GM18861 (cell line): ENCODE measurements at regions not wholly inside any gene's neighbourhood (a gene's known extent, or its start where the extent isn't known, plus 50 kb on each side); places are given as distances from the start of the nearest gene placed in this dataset.

ENCODE experiments used
- ATAC-seq: cut with Tn5 transposase; IDR thresholded peaks from one replicate; pipeline ENCODE4 v1.9.1; 2021; ENCODE audit not compliant: unreplicated experiment

DNA sequence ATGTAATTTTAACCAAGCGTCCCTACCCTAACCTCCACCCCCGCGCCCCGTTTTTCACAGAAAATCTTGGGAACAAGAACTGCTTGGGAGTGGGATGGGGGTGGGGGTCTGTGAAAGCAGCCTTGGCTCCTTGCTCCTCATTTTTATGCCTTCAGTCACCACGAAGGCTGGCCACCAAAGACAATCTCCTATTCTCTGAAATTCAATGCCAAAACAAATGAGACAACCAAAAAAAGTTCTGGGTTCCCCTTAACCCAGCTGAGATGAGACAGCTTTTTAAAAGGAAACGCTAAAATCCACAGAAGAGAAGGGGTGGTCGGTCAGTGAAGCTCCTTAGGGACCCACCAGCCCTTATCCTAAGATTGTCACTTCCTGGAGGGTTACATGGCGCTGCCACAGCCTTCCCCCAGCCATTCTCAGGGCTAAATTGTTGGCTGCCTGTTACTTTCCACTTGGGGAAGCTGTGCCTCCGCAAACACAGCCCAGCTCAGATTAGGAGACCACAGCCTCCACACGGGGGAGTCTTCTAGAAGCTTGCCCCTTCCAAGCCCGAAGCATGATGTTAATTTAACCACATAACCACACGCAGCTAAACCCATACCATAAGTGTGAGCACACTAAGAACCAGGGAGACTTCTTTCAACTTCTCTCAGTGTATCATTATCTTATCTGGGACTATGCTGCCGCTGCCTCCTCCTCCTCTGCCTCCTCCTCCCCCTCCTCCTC lies 136.3 kb downstream of the FOXD1 start:
- ATAC-seq: no peak

DNA sequence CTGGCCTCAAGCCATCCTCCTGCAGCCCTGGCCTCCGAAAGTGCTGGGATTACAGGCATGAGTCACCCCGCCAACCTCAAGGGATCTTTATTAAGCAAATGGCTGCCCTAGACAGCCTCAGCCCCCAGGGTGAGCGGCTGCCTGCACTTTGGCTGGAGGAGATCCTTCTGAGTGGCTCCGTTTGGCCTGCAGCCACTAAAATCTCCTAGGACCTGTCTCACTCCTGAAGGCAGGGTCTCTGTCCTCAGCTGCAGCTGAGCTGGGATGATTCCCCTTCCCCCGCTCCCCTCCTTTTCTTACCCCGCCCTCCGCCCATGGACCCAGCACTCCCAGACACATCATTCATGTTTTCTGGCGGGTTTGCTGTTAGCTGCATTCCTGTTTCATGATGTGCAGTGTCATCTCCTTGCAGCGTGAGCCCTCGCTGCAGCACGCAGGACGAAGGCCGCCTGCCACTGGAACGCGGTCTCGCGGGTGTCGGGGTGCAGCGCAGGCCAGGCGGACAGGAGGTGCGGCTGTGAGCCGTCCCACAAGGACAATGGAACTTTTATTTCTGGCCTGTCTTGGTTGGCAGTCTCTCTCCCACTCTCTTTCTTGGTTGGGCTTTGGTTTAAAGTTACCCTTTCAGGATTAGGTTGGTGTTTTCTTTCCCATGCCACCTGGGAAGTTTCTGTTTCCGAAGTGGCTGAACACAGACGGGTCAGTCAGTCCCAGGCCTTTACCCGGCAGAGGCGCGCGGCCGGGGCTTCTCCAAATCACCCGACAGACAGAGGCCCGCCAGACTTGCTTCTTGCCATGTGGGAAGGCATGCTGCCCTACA lies 137.1 kb downstream of the FOXD1 start:
- no peak for ATAC-seq

DNA sequence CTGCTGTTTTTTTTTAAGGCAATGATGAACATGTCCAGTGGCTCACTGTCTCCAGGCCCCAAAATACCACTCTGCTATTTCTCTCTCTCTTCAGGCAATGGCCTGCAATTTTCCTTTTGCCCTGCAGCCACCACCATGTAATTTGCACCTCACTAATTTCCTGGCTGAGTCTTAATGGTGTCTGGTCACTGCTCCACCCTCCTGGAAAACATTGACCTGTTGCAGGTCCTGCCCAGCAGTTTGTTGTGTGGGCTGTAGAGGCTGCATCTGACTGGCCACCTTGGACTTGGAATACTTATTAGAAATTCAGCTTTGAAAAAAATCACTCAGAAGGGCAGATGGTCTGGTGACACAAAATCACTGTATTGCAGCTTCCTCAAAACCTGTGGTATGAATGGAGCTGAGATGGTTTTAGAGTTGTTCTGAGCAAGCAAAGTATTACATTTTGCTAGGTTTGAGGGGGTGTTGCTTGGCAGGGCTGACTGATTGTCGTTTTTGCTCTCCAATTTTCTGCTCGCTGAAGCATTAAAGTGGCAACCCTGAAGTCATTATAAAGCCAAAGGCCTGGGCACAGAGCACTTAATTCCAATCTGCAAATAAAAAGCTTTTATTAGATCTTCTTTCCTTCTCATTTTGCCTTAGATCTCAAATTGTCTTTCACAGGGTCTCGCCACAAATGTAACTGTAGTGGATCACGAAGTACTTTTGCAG lies 134.8 kb downstream of the TMEM174 start:
- no peak for ATAC-seq

DNA sequence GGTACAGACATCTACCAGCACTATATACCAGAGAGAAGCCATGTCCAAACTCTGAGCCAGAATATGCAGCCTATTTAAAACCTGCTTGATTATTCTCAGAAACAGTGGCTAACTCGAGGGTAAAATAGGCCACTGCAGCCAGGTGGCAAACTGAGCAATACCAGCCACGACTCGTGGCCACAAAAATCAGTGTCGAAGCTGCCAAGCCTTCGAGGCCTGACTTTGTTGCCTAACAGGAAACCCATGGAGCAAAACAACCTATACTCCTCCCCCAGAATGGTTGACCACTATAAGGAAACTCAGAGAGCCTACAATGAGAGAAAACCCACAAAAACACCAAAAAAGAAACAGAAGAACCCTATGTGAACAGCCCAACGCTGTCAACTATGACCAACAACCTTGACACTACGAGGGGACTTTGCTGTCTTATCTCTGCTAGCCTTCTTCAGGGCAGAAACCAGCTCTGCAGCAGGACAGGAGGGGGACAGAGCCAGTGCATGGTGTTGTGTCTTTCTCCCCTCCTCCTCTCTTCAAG lies 133.8 kb downstream of the TMEM174 start:
- ATAC-seq: no peak

DNA sequence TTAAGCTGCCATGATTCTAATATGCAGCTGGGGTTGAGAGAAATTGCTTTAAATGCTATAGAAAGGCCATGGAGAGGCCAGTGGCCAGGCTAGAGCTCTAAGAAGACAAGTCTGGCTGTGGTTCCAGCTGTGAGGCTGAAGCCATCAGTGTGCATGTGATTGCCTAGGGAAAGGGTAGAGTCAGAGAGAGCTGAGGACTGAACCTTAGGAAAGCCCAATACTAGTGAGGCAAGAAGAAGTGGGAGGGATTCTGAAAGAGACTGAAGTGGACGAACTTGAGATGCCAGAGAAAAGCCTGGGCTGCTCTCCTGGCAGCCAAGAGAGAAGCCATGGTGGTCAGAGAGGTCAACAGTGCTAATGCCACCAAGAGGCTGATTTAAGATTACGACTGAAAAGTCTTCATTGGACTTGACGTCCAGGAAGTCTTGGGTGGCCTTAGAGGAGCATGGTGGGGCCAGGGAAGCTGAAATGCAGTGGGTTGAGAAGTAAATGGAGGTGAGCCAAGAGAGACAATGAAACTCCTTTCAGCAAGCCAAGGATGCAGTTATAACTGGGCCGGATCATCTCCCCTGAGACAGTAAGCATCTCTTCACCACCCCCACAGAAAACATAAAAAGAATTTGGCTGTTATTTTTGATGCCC lies 133.2 kb downstream of the TMEM174 start:
- no peak for ATAC-seq

DNA sequence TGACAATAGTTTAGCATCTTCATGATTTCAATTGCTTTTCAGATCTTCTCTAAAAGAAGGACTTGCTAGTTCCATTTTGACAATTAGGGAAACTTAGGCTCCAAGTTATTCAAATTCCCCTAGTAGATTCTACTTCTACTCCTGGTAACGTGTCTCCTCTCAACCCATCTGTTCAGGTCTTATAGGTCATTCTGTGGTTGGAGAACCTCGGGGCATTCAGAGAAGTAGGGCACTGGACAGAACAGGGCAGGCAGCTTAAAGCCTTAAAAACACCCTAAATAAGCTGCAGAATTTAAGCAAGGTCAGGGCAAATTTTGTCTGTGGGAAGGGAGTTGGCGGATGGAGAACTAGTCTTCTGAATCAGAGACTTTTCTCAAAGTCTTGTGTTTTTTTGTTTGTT lies 132.4 kb downstream of the TMEM174 start:
- no peak for ATAC-seq

DNA sequence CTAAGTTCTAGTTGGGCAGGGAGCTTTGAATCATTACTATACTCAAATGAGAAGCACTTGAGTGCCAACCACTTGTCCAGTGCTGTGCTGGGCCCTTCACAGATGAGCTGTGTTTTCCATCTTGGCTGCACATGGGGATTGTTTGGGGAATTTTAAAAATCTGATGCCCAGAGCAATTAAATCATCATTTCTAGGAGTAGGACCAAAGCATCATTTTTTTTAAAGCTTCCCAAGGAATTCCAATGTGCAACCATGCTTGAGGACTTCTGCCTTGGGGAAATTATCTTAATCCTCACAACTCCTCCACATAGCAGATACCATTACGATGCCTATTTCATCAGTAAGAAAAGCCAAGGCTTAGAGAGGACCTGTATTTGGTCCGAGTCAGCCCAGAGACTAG lies 131.4 kb downstream of the TMEM174 start:
- no peak for ATAC-seq

DNA sequence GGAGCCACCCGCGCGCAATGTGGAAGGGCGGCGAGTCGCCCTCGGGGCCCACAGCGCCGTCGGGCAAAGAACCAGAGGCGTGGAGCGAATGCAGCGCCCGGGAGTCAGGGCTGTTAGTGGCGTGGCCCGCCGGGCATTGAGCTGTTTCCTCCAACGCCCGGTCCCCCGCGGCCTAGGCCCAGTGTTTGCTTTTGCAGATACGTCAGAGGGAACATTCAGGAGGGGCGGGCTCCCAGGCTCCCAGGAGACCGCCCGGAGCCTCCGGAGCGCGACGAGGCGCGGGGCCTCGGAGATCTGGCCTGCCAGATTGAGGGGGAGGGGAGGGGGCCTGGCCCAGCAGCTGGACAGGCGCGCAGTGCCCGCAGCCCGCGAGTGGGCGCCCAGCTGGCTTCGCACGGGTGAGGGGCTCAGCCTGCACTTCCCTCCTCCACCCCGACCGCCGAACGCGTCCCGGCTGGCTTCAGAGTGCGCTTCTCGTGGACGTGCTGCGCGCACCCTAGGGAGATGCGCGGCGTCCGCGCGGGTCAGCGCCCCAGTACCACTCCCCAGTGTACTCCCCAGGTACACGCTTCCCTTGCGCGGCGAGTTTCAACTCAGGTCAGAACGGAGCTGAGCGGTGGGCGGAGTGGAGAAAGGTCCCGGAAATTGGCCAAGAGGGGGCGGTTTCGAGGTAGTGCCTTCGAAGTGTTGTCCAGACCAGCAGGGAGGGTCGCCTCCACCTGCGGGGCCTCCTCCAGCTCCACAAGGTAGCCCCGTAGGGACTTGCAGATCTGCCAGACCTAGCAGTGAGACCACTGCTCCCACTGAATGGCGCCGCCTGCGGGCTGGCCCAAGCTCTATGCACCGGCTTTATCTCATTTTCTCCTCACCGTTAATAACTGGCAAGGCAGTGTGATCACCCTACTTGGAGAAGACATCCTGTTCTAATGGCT lies 130.4 kb downstream of the TMEM174 start:
- ATAC-seq: no peak

DNA sequence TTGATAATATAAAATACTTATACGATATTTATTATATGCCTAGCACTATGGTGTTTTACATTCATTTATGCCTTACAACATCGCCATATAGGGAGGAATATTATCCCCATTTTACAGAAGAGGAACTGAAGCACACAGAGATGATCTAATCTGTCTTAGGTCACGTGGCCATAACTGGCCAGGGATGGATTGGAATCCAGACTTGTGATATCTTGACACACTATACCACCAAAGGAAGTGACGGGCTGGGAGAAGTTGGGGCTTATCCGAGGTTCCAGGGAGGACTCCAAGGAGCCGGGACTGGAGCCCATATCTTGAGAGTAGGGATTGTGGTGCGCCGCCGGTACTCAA lies 129.8 kb downstream of the TMEM174 start:
- ATAC-seq: no peak

DNA sequence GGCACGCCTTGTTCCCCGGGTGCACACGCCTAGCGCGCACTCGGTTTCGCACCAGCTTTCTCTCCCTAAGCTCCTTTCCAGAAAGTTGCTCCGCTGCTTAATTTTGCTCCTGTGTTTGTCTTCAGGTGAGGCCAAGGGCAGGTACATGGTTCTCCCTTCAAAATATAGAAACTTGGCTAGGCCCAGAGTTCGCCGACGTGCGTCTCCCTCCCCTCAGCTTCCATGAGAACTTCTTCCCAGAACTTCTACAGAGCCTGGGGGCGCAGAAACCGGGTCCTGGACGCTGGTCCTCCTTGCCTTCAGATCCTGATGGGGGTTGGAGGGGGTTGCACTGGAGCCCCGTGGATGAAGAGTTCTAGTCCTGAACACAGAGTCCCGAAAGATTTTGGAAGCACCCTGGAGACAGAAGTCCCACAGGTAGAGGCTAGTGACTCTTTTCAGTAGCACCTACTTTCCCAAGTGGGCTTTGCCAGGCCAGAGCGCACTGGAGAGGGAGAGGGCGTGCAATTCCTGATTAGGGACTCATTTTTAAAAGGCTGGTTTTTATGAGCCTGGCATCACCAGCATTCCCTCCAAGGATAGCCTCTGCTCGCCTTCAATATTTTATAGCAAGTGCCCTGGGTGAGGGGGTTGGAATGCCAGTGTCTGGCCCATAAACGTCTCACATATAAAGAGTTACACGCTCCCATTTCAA lies 128.4 kb downstream of the TMEM174 start:
- ATAC-seq: no peak

DNA sequence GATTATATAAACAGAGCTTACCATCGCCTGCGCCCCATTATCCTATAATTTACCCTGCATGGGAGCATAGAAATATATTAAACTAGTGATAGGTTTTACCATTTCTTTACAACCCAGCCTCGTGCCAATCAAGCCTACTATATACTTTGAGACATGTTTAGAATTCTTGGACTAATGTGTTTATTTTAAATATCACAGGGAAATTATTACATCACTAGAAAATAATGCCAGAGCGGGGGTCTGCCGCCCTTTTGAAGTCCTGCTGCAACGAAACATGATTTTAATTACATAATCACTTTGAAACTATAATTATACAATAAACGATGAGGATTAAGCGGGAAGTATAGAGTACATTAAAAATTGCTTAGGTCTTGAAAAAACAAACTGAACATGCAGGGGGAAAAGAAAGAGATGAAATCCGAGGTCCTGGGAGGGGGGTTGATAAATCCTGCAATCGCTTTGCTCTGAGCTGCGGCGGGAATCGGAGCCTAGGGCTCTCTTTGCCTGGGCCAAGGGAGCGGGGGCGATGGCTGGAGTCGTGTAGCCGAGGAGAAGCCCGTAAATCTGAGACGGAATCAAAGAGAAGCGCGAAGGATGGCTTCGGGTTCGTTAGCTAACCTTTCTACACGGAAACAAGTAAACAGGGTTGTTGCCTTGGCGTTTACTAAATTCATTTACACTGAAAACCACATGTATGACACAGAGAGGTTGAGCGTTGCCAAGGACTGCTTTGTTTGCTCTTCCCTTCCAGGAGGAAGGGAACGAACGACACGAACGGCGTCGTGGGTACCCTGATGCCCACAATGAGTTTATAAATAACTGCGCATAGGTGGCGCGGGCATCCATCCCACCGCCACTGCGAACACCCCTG lies 127.6 kb downstream of the TMEM174 start:
- no peak for ATAC-seq

DNA sequence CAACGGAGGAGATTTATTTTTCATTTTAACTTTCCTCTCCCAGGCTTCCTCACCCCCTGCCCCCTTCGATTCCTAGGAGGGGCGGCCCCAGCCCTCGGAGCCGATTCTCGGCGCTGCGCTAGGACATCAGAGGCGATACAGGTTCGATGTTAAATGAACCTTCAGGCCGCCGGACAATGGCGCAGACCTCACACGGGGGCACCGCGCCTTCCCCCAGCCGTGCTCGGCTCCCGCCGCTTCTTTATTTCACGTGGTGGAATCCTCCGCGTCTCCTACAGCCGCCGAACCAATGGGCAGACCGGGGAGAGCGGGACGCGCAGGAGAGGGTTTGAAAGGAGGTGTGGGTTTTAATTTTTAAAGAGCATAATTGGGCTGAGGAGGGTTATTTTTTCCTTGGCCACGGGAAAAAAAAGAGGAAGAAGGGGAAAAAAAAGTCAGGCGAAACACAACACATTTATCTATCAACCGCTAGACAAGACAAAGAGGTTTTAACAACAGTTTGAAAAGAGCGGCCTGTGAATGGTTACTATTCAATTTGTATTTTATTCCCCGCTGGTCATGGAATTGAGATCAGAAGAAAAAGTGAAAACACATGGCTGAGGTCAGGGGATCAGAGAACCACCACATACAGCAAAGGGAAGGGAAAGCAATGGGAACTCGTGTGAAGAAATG lies 126.8 kb downstream of the TMEM174 start:
- no peak for ATAC-seq

DNA sequence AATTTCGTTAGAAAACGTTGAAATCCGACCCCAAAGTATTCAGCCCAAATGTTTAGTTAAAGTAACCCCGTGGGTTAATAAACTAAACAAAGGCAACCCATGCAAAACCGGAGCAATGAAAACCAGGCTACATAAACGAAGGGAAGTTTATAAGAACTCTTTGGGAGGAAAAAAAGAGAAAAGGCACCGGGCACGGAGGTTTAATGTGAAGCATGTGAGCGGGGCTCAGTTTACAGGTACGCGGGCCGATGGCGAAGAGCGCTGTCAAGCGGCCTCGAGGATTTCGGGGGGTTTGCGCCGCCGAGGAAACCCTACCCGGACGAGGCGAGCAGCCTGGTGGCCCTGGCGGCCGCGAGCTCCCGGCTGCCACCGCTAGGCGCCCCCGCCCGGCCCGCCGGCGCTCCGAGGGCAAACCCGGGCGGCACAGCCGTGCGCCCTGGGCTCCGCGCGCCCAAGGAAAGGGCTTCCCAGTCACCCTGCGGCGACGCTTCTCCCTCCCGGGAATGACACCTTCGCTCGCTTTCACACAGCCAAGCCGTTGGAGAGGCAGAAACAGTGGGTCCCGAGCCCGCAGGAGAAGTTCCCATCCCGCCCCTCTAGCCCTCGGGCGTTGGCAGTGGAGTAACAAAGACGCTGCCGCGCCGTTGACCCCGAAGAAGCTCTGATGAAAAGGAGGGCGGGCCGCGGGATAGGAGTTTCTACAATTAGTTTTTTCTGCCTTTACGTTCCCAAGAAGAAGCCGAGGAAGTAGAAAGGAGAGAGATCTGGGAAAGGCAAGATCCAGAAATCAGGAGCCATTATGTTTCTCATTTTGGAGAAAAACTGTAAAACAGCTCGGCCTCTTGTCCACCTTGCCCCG lies 126.0 kb downstream of the TMEM174 start:
- no peak for ATAC-seq

DNA sequence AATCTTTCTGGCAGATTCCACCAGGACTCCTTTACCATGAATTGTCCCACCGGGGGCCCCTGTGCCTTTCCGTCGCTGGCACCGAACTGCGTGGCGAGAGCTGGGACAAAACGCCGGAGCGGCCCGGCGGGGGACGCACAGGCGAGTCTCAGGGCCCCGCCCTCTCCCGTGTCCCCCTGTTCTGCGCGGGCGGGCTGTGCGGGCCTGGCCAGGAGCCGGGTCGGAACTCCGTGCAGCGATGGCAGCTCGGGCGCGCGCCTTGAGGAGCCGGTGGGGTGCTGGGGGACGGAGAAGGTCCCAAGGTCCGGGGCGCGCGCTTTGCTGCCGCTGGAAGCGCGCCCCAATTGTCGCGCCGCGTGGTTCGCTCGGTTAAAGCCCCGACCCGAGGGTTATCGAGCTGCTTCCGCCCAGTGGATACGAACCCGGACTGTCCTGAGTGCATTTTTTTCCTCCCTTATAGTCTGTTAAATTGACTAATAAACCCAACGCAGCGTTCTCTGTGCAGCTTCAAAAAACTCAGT lies 125.3 kb downstream of the TMEM174 start:
- ATAC-seq: no peak

DNA sequence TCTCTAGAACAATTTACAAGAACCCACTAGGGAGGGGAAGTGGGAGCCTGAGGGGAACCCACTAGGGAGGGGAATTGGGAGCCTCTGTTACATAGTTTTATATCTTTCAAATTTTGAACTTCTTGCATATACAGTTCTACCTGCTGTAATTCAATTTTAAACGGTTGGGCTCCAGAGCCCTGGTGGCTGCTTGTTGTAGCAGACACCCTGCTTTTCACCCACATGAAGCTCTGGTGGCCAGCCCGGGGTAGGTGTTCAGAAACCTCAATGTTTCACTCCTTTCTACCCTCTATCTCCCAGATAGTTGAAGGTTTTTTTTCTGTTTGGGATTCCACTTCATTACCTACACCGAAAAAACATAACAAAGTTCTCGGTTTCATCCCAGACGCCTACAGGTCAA lies 124.4 kb downstream of the TMEM174 start:
- no peak for ATAC-seq

DNA sequence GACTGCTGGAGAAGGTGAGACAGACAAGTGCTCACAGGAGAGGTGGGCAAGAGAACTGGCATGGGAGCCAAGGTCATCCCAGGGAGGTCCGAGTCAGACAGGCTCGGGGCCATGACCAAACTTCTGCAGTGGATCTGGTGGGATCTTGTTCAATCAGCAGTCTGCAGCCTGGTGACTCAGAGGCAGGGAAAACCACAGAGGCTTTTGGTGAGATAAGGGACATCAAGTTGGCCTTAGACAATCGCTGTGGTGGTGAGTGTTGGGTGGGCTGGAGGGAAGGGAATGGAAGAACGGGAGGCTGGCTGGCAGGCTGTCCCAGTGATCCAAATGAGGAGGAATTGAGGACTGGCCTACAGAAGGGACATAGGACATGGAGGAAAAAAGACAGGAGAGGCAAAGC lies 123.8 kb downstream of the TMEM174 start:
- ATAC-seq: no peak

DNA sequence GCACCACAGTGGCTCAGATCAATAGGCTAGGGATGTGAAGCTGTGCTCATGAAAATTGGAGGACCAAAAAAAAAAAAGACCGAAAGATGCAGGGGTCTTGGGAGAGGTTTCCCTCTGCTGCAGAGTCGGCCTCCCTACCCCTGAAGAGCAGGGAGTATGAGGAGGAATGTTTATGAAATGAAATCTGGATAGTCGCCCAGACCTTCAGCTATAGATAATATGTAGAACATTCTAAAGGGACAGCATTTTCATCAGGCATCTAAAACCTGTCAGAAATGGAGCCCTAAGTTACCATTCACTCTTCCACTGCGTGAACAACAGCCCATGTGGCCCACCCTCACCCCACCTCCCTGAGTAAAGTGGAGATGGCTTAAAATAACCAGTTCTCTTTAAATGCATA lies 122.9 kb downstream of the TMEM174 start:
- no peak for ATAC-seq
